HL-60 (cell line): ENCODE measurements at regions not wholly inside any gene's neighbourhood (a gene's known extent, or its start where the extent isn't known, plus 50 kb on each side); places are given as distances from the start of the nearest gene placed in this dataset.

Experiments
- DNase-seq, 2 experiments: peaks; one replicate each; pipeline ENCODE4 v3.0.0-alpha.2; 2010 to 2020; ENCODE audit warnings: low read depth in 1 of 2, low spot score in 1 of 2
- H3K27ac ChIP-seq: fragments of 250-450 bp; sonication (Bioruptor Pico); replicated peaks from 2 replicates; pipeline ENCODE4 v1.5.1; 2020; ENCODE audit warnings: mild to moderate bottlenecking, moderate library complexity
- H3K27me3 ChIP-seq: fragments of 250-450 bp; sonication (Bioruptor Pico); 2 replicates; pipeline ENCODE4 v1.5.1; 2021; ENCODE audit warnings: mild to moderate bottlenecking, moderate library complexity; ENCODE audit not compliant: insufficient read depth, poor library complexity, severe bottlenecking
- H3K4me3 ChIP-seq: replicated peaks from 2 replicates; pipeline ENCODE4 v1.5.1; 2011; ENCODE audit warnings: mild to moderate bottlenecking, control low read depth, low read length; ENCODE audit not compliant: insufficient read depth
- GABPA ChIP-seq: IDR thresholded peaks from 2 replicates; pipeline ENCODE4 v1.6.1; 2012; ENCODE audit warnings: low read depth
- POLR2AphosphoS5 ChIP-seq: IDR thresholded peaks from 2 replicates; pipeline ENCODE4 v1.6.1; 2012; ENCODE audit warnings: low read depth
- SPI1 ChIP-seq: IDR thresholded peaks from 2 replicates; pipeline ENCODE4 v1.6.1; 2012; ENCODE audit warnings: low read depth, mild to moderate bottlenecking, borderline replicate concordance
- TF ChIP-seq, protein P1 (sequence below): IDR thresholded peaks from 2 replicates; pipeline ENCODE4 v1.6.1; 2012; ENCODE audit warnings: low read depth; ENCODE audit not compliant: insufficient replicate concordance
- TF ChIP-seq, protein P2 (sequence below): IDR thresholded peaks from one replicate; pipeline ENCODE4 v1.5.1; 2011; ENCODE audit warnings: low read length, control low read depth, inconsistent platforms; ENCODE audit not compliant: insufficient read depth

DNA sequence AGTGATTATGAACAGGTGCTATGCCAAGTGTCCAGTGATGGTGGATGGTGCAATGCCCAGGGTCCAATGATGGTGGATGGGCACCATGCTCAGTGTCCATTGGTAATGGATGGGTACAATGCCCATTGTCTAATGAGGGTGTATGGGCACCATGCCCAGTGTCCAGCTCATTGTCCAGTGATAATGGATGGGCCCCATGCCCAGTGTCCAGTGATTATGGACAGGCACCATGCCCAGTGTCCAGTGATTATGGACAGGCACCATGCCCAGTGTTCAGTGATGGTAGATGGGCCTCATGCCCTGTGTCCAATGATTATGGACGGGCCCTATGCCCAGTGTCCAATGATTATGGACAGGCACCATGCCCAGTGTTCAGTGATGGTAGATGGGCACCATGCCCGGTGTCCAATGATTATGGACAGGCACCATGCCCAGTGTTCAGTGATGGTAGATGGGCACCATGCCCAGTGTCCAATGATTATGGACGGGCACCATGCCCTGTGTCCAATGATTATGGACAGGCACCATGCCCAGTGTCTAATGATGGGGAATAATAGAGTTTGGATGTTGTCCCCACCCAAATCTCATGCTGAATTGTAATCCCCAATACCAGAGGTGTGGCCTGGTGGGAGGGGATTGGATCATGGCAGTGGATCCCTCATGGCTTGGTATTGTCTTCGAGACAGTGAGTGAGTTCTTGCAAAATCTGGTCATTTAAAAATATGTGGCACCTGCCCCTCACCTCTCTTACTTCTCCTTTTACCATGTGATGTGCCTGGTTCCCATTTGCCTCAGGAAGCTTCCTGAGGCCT, 87.8 kb downstream of the ANKRD10 start:
- peak in 1 of 2 experiments; percentile 68 for DNase-seq
- TF ChIP-seq, protein P1, sequence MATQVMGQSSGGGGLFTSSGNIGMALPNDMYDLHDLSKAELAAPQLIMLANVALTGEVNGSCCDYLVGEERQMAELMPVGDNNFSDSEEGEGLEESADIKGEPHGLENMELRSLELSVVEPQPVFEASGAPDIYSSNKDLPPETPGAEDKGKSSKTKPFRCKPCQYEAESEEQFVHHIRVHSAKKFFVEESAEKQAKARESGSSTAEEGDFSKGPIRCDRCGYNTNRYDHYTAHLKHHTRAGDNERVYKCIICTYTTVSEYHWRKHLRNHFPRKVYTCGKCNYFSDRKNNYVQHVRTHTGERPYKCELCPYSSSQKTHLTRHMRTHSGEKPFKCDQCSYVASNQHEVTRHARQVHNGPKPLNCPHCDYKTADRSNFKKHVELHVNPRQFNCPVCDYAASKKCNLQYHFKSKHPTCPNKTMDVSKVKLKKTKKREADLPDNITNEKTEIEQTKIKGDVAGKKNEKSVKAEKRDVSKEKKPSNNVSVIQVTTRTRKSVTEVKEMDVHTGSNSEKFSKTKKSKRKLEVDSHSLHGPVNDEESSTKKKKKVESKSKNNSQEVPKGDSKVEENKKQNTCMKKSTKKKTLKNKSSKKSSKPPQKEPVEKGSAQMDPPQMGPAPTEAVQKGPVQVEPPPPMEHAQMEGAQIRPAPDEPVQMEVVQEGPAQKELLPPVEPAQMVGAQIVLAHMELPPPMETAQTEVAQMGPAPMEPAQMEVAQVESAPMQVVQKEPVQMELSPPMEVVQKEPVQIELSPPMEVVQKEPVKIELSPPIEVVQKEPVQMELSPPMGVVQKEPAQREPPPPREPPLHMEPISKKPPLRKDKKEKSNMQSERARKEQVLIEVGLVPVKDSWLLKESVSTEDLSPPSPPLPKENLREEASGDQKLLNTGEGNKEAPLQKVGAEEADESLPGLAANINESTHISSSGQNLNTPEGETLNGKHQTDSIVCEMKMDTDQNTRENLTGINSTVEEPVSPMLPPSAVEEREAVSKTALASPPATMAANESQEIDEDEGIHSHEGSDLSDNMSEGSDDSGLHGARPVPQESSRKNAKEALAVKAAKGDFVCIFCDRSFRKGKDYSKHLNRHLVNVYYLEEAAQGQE: no peak
- TF ChIP-seq POLR2AphosphoS5 (no peak), SPI1 (no peak), GABPA (no peak)
- TF ChIP-seq, protein P2, sequence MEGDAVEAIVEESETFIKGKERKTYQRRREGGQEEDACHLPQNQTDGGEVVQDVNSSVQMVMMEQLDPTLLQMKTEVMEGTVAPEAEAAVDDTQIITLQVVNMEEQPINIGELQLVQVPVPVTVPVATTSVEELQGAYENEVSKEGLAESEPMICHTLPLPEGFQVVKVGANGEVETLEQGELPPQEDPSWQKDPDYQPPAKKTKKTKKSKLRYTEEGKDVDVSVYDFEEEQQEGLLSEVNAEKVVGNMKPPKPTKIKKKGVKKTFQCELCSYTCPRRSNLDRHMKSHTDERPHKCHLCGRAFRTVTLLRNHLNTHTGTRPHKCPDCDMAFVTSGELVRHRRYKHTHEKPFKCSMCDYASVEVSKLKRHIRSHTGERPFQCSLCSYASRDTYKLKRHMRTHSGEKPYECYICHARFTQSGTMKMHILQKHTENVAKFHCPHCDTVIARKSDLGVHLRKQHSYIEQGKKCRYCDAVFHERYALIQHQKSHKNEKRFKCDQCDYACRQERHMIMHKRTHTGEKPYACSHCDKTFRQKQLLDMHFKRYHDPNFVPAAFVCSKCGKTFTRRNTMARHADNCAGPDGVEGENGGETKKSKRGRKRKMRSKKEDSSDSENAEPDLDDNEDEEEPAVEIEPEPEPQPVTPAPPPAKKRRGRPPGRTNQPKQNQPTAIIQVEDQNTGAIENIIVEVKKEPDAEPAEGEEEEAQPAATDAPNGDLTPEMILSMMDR: no peak
- Histone ChIP-seq H3K4me3 (no peak overlapping the region), H3K27me3 (no peaks in the 10 kb centered on the region), H3K27ac (no peak overlapping the region)
